GM19397 (cell line): ENCODE measurements at regions not wholly inside any gene's neighbourhood (a gene's known extent, or its start where the extent isn't known, plus 50 kb on each side); places are given as distances from the start of the nearest gene placed in this dataset.

Experiments
- ATAC-seq: cut with Tn5 transposase; IDR thresholded peaks from one replicate; pipeline ENCODE4 v1.9.1; 2021; ENCODE audit warnings: mild to moderate bottlenecking, moderate library complexity; ENCODE audit not compliant: unreplicated experiment

DNA sequence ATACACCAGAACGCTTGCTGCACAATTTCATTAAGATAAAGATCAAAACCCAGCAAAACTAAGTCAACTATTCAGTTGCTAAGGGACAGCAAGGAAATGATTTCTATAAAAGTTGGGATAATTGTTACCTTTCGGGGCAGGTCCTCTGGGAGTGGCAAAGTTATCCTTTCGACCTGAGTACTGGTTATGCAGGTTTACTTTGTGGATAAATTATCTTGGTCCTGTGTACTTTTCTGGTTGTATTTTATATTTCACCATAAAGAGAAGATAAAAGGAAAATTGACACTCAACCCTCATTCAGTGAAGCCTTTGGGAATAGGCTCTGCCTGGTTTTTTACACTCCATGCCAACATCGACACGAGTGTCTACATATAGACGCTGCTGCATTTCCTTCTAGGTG, 146.5 kb downstream of the SYK start:
- ATAC-seq = no peak

GRCh38 chr9:90950600-90950999, 149.0 kb downstream of the SYK start:
- ATAC-seq = no peak

DNA sequence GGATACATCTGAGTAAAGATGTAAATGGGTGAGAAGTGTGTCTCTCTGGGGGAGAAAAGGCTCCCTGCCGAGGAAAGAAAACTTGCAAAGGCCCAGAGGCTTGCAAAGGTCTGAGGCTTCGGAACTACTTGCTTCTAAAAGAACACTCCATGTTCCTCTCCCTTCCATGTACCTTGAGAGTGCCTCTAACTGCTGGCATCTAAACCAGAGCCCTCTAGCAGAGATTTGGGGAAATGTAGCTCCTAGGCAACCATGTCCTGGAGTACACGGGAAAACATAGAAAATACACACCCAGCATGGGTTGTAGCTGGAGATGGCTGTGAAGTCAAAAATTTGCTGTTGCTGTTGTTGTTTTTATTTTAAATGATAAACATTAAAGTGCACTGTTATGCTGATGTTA, 151.6 kb downstream of the SYK start:
- ATAC-seq = no peak

GRCh38 chr9:90953805-90954204, 152.2 kb downstream of the SYK start:
- no peak for ATAC-seq

- ATAC-seq = no peak
Observed at GRCh38 chr9:90956026-90956810, 154.6 kb downstream of the SYK start.

DNA sequence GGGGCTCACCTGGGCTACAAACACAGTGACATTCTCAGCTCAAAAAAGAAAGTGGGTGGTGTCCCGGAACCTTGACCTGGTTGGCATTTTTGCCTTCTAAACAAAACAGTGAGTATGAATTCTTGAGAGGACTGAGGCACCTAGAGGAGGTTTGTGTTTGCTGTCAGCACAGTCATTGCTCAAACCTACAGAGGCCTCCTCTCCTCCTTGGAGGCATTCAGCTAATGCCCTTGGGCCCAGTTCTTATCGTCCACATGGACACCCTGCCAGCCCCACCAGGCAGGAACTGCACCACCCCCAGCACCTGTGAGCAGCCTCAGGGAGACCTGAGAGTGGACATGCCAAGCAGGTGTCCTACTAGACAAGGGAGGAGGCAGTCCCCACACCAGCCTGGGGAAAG, 156.7 kb downstream of the SYK start:
- no peak for ATAC-seq

- no peak for ATAC-seq
Observed at GRCh38 chr9:90960941-90961340, 159.3 kb downstream of the SYK start.

- ATAC-seq = no peak
Observed at GRCh38 chr9:90961375-90961774, 159.8 kb downstream of the SYK start.

DNA sequence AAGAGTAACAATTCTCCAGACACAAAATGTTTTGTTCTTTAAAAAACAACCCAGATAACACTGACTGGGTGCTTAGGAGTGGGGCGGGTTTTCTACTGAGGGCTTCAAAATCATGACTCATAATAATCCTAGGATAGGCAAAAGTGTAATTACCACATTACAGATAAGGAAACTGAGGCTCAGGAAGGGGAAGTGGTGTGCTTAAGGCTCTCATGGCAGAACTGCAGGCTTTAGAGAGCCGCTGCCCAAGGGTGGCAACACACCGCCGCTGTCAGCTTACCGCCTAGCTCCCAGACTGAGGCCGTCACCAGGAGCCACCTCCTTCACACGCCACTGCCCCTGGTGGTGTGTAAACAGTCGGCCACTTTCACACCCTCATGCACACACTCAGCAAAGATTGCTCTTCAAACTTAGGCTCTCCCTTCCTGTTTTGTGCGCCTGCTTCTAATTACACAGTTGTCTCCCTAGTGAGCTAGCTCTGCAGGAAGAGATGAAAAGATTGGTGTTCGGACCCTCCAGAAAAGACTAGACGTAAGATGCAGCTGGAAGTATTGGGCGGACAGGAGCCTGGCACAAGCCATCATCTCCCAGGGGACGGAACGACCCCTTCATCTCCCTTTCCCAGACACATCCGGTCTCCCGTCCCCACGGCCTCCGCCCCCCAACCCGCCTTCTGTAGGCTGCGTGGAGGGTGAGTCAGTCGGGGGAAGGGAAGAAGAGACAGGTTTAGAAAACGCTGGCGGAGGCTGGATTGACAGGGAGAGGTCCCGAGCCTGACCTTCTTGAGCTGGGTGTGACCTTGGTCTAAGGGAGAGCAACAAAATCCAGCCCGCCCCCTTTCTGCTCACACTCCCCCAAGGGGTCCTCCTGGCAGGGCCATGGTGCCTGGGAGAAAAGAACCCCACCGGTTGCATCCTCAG, 162.7 kb downstream of the SYK start:
- ATAC-seq = no peak

DNA sequence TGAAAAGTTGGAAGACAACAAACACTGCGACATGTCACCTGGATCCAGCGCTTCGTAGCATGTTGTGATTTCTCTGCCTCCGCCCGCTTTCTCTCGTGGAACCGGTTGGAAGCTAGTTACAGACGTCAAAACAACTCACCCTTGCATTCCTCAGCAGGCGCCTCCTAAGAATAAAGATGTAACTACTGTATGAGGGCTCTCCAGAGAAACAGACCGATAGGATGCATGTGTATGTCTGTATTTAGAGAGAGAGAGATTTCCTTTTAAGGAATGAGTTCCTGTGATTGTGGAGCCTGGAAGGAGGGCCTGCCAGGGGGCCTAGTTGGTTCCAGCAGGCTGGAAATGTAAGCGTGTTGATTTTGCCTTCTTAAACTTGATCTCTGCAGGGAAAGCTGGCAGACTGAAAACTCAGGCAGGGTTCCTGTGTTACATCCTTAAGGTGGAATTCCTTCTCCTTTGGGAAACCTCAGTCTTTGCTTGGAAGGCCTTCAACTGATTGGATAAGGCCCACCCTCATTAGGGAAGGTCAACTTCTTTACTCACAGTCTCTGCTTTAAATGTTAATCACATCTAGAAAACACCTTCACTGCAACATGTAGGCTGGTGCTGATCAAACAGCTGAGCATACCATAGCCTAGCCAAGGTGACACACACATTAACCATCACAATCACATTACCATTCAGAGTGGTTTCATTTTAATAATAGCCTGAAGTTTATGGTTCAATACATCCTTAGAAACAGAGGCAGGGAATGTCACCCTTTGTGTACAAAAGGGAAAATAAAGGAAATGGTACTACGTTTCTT, 163.8 kb downstream of the SYK start:
- ATAC-seq = no peak

- no peak for ATAC-seq
Observed at GRCh38 chr9:90966031-90966290, 164.3 kb downstream of the SYK start.

- no peak for ATAC-seq
Observed at GRCh38 chr9:90966480-90967144, 165.0 kb downstream of the SYK start.

GRCh38 chr9:90967145-90967538, 165.5 kb downstream of the SYK start:
- no peak for ATAC-seq

DNA sequence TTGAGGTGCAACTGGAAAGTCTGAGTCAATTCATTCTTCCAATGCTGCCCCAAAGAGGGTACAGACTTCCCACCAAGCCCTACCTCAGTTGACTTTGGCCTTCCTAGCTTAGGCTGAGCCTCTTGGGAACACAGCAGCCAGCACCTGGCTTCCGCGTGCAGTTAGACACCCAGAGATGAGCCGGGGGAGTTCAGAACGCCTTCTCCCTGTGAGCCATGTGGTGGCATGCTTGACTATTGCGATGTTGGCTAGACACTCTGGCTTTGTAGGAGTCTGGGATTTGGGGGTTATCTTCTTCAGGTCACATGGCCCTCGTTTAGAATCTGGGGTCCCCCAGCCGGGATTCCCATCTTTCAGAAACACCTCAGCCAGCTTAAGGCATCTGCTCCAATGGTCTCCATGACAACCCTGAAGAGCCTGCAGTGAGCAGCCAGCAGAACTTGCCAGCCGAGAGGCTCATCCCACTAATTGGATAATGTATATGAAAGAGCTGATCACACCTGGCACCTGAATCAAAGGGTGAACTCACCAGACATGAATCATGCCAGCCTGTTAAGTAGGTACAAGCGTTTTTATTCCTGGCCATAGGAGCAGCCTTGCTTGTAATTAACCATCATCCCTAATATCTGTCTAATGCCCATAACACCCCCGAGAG, 167.5 kb downstream of the SYK start:
- ATAC-seq = no peak

DNA sequence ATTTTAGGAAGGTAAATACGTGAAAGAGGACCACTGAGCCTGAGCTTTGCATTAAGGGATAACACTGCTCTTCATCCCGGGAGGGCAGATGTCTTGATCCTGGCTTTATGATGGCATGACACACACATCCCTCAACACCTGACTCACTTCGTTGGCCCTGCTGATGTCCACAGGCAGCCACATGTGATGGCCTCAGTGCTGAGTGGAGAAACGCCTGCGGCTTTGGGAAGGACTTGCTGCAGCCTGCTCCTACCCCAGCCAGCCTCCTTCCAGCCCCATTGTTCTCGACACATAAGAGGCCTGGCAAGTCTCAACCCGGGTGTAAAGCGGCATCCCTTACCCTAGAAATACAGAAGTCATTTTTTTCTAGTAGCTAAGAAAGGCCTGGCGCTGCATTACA, 169.0 kb downstream of the SYK start:
- ATAC-seq = no peak

DNA sequence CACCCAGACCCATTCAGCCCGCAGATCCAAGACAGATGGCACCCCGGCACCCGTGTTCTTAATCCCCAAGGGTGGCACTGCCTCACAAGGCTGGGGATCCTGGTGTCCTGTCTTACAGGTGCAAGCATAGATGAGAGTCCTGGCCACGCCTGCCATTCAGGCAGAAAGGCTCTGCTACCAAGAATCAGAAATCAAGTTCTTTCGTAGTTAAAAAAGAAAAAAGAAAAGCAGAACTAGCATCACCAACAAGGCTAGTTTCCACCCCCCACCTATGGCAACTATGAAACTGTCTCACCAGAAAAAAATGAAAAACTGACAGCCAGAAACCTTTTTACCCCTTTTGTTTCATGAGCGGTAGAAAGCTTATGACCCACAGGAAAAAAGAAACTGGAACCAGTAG, 170.4 kb downstream of the SYK start:
- ATAC-seq = no peak

GRCh38 chr9:90974016-90974415, 172.4 kb downstream of the SYK start:
- no peak for ATAC-seq

DNA sequence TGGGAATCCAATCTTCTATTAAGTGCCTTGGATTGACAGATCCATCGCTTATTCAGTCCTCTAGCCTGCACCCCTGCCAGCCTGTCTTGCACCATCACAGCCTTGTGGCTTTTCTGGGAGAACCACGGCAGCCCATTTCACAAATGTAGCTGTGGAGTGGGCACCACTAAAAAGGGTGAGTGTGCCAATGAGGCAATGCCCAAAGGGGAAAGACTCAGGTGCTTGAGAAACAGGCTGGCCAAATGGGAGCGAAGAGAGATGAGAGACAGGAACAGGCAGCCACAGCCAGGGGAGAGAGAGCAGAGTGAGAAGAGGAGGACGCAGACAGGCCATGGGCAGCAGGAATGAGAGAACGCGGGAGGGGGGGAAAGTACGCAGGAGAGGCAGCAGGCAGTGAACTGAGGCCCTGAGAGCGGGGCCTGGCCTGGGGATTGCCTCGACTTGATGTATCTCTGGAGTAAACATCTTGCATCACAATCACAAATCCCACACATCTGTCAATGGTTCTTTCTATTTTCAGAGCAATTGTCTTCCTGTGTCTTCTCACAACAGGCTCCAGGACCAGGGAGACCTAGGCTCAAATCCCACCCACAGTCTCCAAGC, 173.1 kb downstream of the SYK start:
- ATAC-seq = no peak

- ATAC-seq = no peak
Observed at GRCh38 chr9:90975781-90976538, 174.3 kb downstream of the SYK start.
